NCI-H1417 (cell line): ENCODE measurements at regions not wholly inside any gene's neighbourhood (a gene's known extent, or its start where the extent isn't known, plus 50 kb on each side); places are given as distances from the start of the nearest gene placed in this dataset.
"Not testable (repeated sequence)": the region's sequence is repeated elsewhere in the genome, so short reads cannot be mapped to it uniquely, and the experiment has no call there.

Source experiments
- DNase-seq, 3 experiments: peaks; one replicate each; lab custom pipeline; 2025; lab: John Stamatoyannopoulos, UW

DNA sequence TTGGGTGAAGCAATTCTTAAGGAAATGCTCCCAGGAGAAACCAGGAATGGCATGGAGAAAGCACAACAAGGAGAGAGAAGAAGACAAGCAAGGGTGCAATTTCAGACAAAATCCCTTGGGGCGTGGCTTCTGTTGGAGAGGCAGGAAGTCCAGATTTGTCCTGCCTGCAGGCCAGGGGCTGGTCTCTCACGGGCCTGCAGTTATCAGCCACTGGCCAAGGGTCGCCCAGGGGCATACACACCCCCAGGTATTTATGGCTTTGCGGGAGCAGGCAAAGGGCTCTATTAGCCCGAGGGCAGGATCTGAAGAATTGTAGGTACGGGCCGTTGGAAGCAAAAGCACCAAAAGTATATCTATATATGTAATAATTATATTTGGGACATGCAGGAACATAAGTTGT is 87.7 kb downstream of the IYD start:
- DNase-seq, result no peak

DNA sequence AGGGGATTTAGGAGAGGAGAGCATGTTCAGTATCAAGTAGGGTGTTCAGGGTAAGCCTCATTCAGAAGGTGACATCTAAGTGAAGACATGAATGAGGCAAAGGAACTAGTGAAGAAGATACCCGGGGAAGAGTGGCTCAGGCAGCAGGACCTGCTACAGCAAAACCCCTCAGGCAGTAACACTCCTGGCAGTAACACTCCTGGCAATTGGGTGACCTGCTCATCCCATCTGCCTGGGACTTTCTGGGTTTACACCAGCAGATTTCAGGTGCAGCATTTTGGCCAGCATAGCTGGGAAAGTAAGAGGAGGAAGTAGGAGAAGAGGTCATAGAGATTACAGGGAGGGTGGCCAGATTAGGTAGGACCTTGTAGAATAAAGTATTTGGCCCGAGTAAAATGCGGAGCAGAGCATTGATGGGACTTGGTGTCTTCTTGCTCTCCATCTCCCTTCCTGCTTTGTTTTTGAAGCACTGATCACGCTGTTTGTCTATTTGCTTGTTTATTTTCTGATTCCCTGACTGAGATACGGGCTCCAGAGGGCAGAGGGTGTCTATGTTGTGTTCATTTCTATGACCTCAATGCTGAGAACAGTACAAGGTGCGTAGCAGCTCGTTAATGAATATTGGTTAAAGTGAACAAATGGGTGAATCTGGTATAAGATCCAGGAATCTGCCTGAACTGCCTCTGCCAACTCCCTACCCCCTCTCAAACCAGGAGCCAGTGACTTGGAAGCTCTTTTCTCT is 88.3 kb downstream of the IYD start:
- no peak for DNase-seq

DNA sequence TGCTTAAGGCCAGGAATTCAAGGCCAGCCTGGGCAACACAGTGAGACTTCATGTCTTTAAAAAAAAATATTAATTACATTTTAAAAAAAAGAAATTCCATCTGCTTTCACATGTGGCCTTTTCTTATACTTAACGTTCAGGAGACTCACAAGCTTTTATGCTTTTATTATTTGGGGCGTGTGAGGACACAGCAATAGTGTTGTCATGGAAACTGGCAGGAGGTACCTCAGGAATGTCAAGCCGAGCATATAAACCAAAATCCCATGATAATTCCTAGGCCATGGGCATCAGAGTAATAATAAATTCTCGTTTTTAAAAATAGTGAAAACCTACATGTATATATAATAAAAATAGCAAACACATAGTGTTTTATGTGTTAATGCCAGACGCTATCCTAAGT is 89.8 kb downstream of the IYD start:
- DNase-seq, result no peak

DNA sequence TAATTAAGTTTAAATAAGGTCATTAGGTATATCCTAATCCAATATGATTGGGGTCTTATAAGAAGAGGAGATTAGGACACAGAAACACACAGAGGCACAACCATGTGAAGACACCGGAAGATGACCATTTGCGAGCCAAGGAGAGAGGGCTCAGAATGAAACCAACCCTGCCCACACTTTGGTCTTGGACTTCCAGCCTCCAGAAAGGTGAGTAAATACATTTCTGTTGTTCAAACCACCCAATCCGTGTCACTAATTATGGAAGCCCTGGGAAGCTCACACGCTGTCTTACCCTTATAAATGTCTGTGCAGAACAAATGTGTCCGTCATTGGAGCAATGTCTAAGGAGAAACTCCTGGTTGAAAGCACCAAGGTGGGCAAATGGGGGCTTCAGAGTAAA is 95.0 kb downstream of the IYD start:
- no peak for DNase-seq

DNA sequence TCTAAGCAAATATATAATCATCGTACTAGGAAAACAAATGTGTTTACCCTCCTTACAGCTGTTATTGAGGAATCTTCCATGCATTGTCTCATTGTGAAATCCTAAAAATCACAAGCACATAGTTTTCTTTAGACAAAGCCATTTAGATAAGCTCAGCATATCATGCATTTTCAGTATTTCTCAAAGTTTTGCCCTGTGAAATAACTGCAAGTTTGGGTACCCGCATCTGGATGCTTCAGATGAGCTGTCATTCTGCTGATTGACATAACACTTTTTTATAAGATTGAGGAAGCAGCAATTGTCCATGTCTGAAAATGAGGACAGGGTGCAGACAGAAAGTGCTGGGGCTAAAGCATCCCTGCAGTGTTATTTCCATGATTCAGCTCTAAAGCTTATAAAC is 96.2 kb downstream of the IYD start:
- DNase-seq, result no peak

DNA sequence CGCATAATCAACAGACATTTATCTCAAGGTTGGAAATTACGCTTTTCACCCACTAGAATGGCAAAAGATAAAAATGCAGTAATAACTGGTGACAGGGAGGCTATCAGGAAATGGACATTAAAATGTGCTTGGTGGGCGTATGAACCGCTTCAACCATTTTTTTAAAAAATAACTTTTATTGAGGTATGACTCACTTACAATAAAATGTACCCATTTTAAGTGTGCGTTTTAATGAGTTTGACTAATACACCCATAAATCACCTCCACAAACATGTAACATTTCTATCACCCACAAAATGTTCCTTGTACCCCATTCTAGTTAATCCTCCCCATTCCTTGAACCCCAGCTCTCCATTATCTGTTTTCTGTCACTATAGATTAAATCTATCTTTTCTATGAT is 96.8 kb downstream of the IYD start:
- DNase-seq, result no peak

DNA sequence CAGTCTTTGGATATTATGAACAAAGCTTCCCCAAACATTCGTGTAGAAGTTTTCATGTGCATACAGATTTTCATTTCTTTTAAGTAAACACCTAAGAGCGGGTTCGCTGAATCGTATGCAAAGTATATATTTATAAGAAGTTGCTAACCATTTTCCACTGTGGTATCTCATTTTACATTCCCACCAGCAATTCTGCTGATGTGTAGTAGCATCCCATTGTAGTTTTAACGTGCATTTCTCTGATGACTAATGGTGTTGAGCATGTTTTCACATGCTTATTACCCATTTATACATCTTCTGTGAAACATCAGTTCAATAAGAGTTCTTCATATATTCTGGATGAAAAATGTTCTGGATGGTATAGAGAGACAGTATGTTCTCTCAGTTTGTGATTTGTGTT is 97.4 kb downstream of the IYD start:
- no peak for DNase-seq

DNA sequence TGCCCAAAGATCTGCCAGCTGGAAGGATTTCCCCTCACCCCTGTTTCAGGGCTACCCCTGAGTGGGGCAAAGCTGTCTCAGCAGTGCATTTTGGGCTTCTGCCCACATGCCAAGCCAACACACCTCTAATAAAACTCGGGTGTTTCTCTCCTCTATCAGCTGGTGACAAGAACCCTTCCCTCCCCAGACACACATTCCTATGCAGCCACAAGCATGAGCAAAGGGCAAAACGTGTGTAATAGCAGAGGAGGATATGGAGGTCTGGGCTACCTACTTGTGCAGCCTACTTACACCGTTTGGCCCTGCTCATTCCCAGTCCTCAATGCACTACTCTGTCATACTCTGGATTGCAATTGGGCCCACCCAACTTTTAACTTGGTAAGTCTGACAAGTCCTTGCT is 101.3 kb downstream of the IYD start:
- DNase-seq, result no peak

DNA sequence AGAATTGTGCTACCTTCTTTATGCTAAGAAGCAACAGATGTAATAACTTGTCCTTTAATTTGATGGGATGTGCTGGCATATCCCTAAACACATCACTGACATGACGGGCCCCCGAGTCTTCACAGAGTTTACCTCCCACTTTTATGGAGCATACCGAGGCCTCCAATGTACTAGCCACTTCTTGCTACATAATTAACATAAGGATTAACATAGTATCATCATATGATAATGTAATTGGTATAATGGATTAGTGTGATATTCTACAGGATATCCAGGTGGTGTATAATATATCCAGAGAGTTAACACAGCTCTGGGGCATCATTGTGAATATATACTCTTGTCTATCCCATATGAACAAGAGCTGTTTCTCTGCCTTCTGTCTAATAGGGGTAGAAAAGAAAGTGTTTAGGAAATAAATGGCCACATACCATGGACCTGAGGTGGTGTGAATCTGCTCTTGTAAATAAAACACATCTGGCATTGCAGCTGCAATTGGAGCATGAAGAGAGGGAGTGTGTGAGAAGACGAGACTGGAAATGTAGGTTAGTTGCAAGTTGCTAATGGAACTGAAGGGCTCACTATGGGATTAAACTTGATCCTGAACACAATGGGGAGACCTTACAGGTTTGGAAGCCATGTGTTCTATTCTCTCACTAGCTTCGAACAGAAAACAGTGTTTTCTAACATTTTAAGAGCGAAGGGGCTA is 102.3 kb downstream of the IYD start:
- no peak for DNase-seq

DNA sequence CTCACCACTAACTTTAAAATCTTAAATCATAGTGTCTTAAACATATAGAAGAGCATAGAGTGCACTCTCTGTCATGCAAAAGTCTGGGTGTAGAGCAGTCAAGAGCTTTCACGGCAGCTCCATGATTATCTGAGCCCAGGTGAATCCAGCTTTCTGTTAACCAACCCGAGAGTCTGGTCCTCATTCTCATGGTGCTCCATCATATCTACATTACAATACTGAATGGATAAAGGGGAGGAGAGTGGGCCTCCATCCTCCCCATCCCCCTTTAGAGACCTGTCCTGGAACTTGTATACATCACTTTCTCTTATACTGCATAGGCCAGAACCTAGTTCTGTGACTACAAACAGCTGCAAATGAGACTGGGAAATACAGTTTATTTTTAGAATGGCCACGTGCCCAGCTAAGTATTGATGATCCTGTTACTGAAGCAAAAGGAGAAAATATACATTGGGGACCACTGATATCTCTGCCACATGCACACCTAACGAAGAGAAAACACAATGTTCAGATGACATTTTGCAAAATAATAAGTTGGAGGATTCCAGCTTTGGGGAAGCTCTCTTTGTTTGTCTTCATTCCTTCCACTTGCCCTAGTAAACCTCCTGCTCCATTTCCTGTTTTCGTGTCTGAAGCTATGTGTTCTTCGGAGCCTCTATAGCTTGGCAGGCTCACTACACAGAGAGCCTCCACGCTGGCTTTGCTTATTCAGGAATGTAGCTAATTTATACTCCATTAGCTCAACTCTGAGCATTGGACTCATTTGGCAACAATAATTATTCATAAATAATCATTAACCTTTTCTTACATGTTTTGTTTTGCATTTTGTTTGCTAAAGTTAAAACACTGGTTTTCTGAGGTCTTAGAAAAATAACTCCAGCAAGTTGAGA is 110.1 kb downstream of the IYD start:
- DNase-seq, result no peak

DNA sequence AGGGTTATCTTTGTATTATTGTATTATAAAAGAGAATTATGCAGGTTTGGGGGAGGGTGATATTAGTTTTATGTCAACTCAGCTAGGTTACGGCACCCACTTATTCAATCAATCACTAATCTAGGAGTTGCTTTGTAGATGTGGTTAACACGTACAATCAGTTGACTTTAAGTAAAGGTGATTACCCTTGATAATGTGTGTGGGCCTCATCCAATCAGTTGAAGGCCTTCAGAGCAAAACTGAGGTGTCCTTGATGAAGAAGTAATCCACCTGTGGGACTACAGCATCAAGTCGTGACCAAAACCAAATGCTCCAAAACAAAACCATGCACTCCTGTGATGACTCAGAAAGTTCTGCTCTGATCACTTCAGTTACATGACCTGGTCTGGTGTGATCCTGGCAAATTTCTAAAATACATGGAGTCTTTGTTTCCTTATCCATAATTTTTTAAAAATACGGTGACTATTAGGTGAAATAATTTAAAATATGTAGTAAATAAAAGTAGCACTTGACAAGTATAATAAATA is 114.1 kb downstream of the IYD start:
- DNase-seq, result no peak

DNA sequence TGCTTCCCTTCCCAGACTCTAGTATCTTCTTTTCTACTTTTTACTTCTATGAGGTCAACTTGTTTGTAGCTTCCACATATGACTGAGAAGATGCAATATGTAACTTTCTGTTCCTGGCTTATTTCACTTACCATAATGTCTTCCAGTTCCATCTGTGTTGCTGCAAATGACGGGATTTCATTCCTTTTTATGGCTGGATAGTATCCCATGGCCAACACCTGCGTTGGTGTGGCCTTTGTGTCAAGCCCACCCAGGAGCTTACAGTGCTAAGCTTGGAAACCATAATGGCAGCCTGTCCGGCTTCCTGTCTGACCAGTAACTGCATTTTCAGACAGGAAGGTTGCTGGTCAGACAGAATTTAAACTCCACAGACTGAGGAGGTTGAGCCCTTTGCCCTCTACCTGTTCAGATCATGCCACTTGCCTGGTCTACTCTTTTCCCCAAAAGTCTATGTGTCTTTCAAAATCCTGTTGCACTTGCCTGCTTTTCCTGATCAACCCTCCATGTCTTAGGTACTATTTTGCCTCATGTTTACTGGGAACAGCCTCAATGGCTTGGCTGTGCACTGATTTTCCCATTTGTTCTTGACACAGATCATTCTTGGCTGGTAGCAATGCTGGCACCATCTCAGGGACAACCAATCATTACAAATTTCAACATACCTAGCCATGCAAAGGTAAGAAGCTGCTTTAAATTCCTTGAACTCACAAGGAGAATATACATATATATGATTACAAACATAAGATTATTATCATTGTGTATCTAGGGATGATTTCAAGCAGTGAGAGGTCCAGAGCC is 114.3 kb upstream of the PLEKHG1 start:
- DNase-seq, result no peak

DNA sequence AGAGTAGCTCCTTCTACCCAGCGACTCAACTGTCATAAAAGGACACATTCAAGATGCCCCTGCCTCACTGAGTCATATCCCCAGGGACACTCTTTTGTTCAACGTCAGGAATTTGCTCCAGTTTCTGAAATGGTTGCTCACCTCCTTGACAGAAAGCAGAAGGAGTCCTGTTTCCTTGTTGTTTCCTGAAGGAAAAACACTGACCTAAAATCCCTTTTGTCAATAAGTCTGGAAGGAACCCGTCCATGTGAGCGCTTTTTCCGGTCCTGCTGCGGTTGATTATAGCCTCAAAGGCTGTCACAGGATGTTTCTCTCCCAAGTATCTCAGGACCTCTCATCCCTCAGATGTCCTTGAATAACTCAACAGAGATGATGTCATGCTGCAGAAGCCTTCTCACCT is 113.6 kb upstream of the PLEKHG1 start:
- DNase-seq, result no peak

DNA sequence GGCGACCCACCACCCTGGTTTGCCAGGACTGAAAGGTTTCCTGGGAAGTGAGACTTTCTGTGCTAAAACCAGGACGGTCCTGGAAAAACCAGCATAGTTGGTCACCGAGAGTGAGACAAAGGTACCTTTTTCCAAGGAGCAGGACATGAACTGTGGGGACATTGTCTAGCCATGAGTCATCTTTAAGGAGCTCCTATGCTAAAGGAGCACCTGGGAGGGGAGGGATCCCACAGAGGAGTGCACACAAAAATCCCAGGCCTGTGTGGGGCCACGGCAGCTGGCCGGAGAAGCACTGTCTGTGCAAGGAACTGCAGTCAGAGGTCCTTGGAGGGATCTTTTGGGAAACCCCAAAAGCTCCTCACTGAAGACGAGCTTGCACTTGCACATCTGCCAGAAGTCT is 109.1 kb upstream of the PLEKHG1 start:
- no peak for DNase-seq

DNA sequence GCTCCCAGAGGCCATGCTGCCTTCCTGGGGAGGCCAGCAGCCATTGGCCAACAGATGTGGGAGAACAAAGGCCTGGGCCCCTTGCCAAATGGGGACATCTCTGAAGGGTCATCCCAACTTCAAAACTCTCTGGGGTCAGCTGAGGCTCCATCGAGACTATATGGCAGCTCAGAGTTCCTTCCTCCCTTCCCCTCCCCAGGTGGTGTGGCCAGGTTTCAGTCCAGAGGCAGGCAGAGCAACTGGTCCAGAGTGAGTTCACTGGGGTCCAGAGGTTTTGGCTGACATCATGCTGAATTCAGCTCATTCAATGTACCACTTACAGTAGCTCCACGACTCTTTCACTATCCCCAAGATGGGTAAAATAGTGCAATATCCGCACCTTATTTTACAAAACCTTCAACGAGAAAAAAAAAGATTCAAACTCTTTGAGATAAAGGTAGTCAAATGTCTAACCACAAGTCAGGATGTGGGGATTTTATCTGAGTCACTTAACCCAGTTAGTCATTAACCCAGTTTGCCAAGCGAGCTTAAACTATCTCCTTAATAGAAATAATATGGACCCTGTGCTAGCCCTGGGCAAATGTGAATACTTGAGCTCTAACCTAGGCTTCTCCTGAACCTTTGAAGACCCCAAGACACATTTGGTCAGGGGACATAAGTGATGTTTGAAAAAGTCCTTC is 108.4 kb upstream of the PLEKHG1 start:
- no peak for DNase-seq

DNA sequence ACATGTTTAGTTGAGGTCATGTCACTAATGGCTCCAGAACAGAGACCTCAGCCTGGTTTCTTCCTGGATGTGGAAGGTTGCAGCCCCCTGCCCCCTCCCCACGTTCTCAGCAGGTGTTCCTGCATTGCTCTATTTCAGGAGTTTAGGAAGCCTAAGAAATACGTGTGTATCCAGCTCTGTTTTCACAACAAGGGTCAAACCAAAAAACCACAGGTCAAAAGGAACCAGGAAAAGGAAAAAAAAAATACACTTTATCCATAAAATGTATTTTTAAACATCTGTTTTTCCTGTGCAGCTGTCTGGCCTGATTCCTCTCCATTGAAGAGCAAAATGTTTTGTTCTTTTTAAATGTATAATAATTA is 107.9 kb upstream of the PLEKHG1 start:
- DNase-seq, result no peak

DNA sequence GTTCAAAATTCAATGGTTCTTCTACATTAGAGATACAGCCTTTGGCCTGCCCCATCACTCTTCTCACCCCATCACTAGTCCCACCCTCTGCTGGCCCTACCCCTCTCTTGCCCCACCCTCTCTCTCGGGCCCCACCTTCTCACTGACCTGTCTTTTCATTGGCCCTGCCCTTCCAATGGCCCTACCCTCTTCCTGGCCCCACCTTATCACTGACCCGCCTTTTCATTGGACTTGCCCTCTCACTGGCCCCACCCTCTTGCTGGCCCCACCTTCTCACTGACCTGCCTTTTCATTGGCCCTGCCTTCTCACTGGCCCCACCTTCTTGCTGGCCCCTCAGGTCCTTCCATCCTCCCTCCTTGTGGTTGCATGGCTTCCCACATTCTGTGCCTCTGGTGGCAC is 107.2 kb upstream of the PLEKHG1 start:
- no peak for DNase-seq

DNA sequence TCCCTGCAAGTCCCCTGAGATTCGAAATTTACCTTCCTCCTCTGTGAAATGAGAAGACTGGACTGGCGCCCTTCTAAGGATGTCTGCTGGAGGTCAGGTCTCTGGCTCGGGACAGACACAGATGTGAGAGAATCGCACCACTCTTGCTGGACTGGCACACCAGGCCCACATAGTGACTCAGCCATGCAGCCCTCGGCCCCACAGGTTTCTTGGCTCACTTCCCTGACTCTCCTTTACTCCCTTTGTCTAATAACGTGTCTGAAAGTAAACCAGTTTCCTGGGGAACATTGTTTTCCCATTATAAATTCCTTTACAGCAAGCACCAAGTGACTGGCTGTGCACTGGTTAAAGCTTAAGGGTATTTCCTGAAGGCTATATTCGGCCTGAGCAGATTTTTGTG is 106.7 kb upstream of the PLEKHG1 start:
- DNase-seq, result no peak

DNA sequence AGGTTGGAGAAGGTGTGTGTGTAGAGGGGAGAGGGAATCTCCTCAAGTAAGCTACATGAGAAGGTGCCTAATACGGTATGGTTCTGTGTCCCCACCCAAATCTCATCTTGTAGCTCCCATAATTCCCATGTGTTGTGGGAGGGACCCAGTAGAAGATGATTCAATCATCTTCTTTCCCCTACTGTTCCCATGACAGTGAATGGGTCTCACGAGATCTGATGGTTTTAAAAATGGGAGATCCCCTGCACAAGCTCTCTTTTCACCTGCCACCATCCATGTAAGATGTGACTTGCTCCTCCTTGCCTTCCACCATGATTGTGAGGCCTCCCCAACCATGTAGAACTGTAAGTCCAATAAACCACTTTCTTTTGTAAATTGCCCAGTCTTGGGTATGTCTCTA is 106.1 kb upstream of the PLEKHG1 start:
- not testable (repeated sequence) for DNase-seq

DNA sequence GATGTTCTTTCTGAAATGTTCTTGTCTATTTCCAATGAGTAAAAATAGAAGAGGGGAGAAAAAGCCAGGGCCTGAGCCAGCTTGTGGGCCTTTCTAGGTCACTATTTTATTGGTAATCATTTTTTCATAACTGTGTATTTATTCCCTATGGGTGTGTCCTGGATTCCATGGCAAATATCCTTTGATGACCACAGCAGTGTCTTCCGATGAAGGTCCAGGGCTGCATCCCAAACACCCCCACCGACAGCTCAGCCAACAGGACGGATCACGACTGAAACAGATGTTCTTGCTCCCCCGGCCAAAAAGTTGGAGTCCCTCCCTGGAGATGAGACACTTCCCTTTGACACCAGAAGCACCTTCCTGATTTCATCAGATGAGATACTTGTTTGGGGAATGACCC is 105.4 kb upstream of the PLEKHG1 start:
- DNase-seq, result no peak

DNA sequence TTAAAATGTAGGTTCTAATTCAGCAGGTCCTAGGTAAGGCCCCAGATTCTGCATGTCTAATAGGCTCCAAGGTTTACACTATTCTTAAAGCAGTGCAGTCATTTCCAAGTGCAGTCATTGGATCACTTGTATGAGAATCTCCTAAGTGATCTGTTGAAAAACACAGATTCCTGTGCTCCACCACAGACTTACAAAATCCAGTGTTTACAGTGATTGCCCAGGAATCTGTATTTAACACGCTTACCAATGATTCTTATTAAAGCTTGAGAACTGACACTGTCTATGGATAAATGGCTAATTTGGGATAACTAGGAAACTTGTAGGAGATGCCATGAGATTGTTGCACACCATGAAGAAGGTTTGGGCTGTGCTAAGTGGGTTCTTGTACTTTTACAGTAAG is 104.6 kb upstream of the PLEKHG1 start:
- no peak for DNase-seq
